Fibroblast of lung (primary cell): ENCODE measurements at regions not wholly inside any gene's neighbourhood (a gene's known extent, or its start where the extent isn't known, plus 50 kb on each side); places are given as distances from the start of the nearest gene placed in this dataset.

Experiments used
- EZH2 ChIP-seq: IDR thresholded peaks from 2 replicates; pipeline ENCODE4 v1.5.1; 2012; ENCODE audit warnings: low read length, control low read depth, mild to moderate bottlenecking; ENCODE audit errors: missing control alignments
- TF ChIP-seq, protein P1 (sequence below), 2 donors: IDR thresholded peaks in 1 of 2; conservative IDR thresholded peaks in 1 of 2; 1 replicate in 1 of 2; 2 replicates in 1 of 2; pipeline ENCODE4 v1.5.1; 2011 to 2012; ENCODE audit warnings: low read length in 2 of 2, control low read depth in 1 of 2, inconsistent platforms in 1 of 2, low read depth in 1 of 2, mild to moderate bottlenecking in 1 of 2

DNA sequence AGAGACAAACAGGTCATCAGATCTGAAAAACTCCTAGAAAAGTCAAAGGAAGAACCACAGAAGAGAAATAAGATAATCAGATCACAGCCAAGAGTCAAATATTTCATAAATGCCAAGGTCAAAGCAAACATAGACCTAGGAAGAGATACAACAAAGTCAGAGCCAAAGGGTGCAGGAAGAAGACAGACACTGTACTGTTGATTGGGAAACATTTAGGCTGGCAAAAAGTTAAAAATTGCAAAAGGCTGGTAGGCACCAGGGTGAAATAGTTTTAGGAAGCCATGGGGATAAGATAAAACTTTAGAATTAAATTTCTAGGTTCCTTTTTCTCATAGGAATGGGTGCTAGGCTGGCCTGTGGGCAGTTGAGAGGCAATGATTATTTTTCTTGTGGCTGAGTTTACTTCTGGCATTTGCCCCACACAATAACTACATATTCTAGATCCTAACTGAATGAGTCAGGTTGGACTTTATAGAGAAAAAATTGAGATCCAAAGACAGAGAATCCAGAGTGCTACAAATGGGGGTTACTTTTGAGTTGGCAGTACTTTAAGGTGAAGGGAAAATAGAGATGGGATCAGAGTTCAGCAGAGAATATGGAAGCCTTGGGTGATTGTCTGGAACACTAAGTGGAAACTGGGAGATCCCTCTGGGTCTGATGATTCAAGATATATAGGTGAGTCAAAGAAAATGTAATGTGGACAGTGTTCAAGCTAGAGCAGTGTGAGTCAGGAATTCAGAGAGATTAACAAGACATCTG, 215.5 kb downstream of the C12orf50 start:
- TF ChIP-seq, protein P1, sequence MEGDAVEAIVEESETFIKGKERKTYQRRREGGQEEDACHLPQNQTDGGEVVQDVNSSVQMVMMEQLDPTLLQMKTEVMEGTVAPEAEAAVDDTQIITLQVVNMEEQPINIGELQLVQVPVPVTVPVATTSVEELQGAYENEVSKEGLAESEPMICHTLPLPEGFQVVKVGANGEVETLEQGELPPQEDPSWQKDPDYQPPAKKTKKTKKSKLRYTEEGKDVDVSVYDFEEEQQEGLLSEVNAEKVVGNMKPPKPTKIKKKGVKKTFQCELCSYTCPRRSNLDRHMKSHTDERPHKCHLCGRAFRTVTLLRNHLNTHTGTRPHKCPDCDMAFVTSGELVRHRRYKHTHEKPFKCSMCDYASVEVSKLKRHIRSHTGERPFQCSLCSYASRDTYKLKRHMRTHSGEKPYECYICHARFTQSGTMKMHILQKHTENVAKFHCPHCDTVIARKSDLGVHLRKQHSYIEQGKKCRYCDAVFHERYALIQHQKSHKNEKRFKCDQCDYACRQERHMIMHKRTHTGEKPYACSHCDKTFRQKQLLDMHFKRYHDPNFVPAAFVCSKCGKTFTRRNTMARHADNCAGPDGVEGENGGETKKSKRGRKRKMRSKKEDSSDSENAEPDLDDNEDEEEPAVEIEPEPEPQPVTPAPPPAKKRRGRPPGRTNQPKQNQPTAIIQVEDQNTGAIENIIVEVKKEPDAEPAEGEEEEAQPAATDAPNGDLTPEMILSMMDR (conservative IDR thresholded peaks at IDR 0.05 in 1 of 2, IDR thresholded peaks at IDR 0.05 in 1 of 2; ENCODE audit: low read depth in 1 of 2, low read length in 2 of 2) = no peak
- TF ChIP-seq EZH2 = no peak
